ENCODE measurements at regions not wholly inside any gene's neighbourhood (a gene's known extent, or its start where the extent isn't known, plus 50 kb on each side); places are given as distances from the start of the nearest gene placed in this dataset.
A peak's percentile ranks its signal among the peaks of the same experiment; 100 is the strongest.

- DNase-seq: peak in 6 of 58 donors; percentile 20 to 57 (median 32)
Measured at GRCh38 chr14:71321574-71322315, 414.5 kb downstream of the PCNX1 start.

GRCh38 chr14:71322655-71323250, 415.5 kb downstream of the PCNX1 start:
- DNase-seq: peak in 5 of 58 donors; percentile 9 to 45 (median 21)

GRCh38 chr14:71324767-71325272, 417.6 kb downstream of the PCNX1 start:
- peak in 1 of 58 donors; percentile 18 for DNase-seq

GRCh38 chr14:71327691-71328090, 420.4 kb downstream of the PCNX1 start:
- no peak for DNase-seq

GRCh38 chr14:71328183-71328582, 420.9 kb downstream of the PCNX1 start:
- no peak for DNase-seq

GRCh38 chr14:71328954-71329353, 421.7 kb downstream of the PCNX1 start:
- no peak for DNase-seq

- DNase-seq: no peak
Measured at GRCh38 chr14:71331403-71331802, 424.1 kb downstream of the PCNX1 start.

GRCh38 chr14:71332476-71332875, 425.2 kb downstream of the PCNX1 start:
- DNase-seq: no peak

- DNase-seq: no peak
Measured at GRCh38 chr14:71333705-71334104, 426.4 kb downstream of the PCNX1 start.

GRCh38 chr14:71336489-71337192, 429.4 kb downstream of the PCNX1 start:
- no peak for DNase-seq

GRCh38 chr14:71338153-71338552, 430.9 kb downstream of the PCNX1 start:
- DNase-seq: no peak

GRCh38 chr14:71339650-71340415, 432.6 kb downstream of the PCNX1 start:
- DNase-seq: no peak

GRCh38 chr14:71341156-71341555, 433.9 kb downstream of the PCNX1 start:
- DNase-seq: no peak

- DNase-seq: no peak
Measured at GRCh38 chr14:71343724-71344123, 436.5 kb downstream of the PCNX1 start.

- no peak for DNase-seq
Measured at GRCh38 chr14:71344506-71344905, 437.2 kb downstream of the PCNX1 start.

- DNase-seq: no peak
Measured at GRCh38 chr14:71346685-71347084, 439.4 kb downstream of the PCNX1 start.

GRCh38 chr14:71348394-71348793, 441.1 kb downstream of the PCNX1 start:
- no peak for DNase-seq

- no peak for DNase-seq
Measured at GRCh38 chr14:71348817-71349216, 441.6 kb downstream of the PCNX1 start.

- no peak for DNase-seq
Measured at GRCh38 chr14:71354142-71354541, 446.9 kb downstream of the PCNX1 start.

GRCh38 chr14:71354801-71355200, 447.5 kb downstream of the PCNX1 start:
- DNase-seq: no peak

All from anterior cingulate cortex (tissue), 58 donors.